H9 (cell line): ENCODE measurements at regions not wholly inside any gene's neighbourhood (a gene's known extent, or its start where the extent isn't known, plus 50 kb on each side); places are given as distances from the start of the nearest gene placed in this dataset.

Source experiments
- DNase-seq: peaks from one replicate; pipeline ENCODE4 v3.0.0-alpha.2; 2017
- H2AFZ ChIP-seq: one replicate; pipeline ENCODE4 v1.6.1; 2013; ENCODE audit warnings: mild to moderate bottlenecking, low read length, control low read depth, moderate library complexity
- H2AK5ac ChIP-seq: 2 replicates; pipeline ENCODE4 v1.6.1; 2013; ENCODE audit warnings: low read length, control low read depth, mixed read lengths; ENCODE audit not compliant: insufficient read length
- H2BK120ac ChIP-seq: one replicate; pipeline ENCODE4 v1.6.1; 2013; ENCODE audit warnings: low read depth, mild to moderate bottlenecking, low read length, control low read depth, inconsistent platforms; ENCODE audit not compliant: poor library complexity, severe bottlenecking
- H2BK12ac ChIP-seq: 2 replicates; pipeline ENCODE4 v1.6.1; 2013; ENCODE audit warnings: low read length, control low read depth, mixed read lengths, low read depth; ENCODE audit not compliant: insufficient read length
- H2BK15ac ChIP-seq: 2 replicates; pipeline ENCODE4 v1.6.1; 2013; ENCODE audit warnings: low read depth, low read length, control low read depth
- H2BK20ac ChIP-seq: one replicate; pipeline ENCODE4 v1.6.1; 2013; ENCODE audit warnings: low read depth, mild to moderate bottlenecking, low read length, control low read depth, inconsistent platforms; ENCODE audit not compliant: poor library complexity, severe bottlenecking
- H2BK5ac ChIP-seq: 2 replicates; pipeline ENCODE4 v1.6.1; 2013; ENCODE audit warnings: low read length, control low read depth, mixed read lengths; ENCODE audit not compliant: insufficient read length
- H3K14ac ChIP-seq: 2 replicates; pipeline ENCODE4 v1.6.1; 2013; ENCODE audit warnings: low read length, control low read depth; ENCODE audit not compliant: insufficient read depth
- H3K18ac ChIP-seq: 2 replicates; pipeline ENCODE4 v1.6.1; 2013; ENCODE audit warnings: low read depth, mild to moderate bottlenecking, mixed read lengths, low read length, control low read depth; ENCODE audit not compliant: insufficient read length
- H3K23ac ChIP-seq: 2 replicates; pipeline ENCODE4 v1.6.1; 2013; ENCODE audit warnings: low read length, control low read depth, mixed read lengths, low read depth; ENCODE audit not compliant: insufficient read length
- H3K23me2 ChIP-seq: 2 replicates; pipeline ENCODE4 v1.6.1; 2013; ENCODE audit warnings: low read depth, mild to moderate bottlenecking, mixed read lengths, low read length, control low read depth; ENCODE audit not compliant: insufficient read length, poor library complexity, severe bottlenecking
- H3K27ac ChIP-seq: 2 replicates; pipeline ENCODE4 v1.5.1; 2013; ENCODE audit warnings: low read length, control low read depth, mixed read lengths, low read depth; ENCODE audit not compliant: insufficient read length
- H3K27me3 ChIP-seq: 2 replicates; pipeline ENCODE4 v1.6.1; 2013; ENCODE audit warnings: low read length, control low read depth, inconsistent platforms; ENCODE audit not compliant: insufficient read depth
- H3K4ac ChIP-seq: 2 replicates; pipeline ENCODE4 v1.6.1; 2013; ENCODE audit warnings: low read depth, mild to moderate bottlenecking, control low read depth, inconsistent platforms, low read length, moderate library complexity
- H3K4me1 ChIP-seq: 2 replicates; pipeline ENCODE4 v1.6.1; 2013; ENCODE audit warnings: low read length, control low read depth, inconsistent platforms; ENCODE audit not compliant: insufficient read depth
- H3K4me2 ChIP-seq: 2 replicates; pipeline ENCODE4 v1.6.1; 2013; ENCODE audit warnings: low read length, control low read depth, mixed read lengths; ENCODE audit not compliant: insufficient read length, insufficient read depth
- H3K56ac ChIP-seq: 2 replicates; pipeline ENCODE4 v1.6.1; 2013; ENCODE audit warnings: low read depth, mild to moderate bottlenecking, mixed read lengths, low read length, control low read depth; ENCODE audit not compliant: insufficient read length
- H3K79me1 ChIP-seq: 2 replicates; pipeline ENCODE4 v1.6.1; 2013; ENCODE audit warnings: low read depth, mild to moderate bottlenecking, moderate library complexity, low read length, control low read depth, inconsistent platforms; ENCODE audit not compliant: insufficient read depth, poor library complexity, severe bottlenecking
- H3K79me2 ChIP-seq: 2 replicates; pipeline ENCODE4 v1.6.1; 2013; ENCODE audit warnings: low read length, control low read depth, inconsistent platforms; ENCODE audit not compliant: insufficient read depth
- H3K9ac ChIP-seq: 2 replicates; pipeline ENCODE4 v1.6.1; 2013; ENCODE audit warnings: low read length, control low read depth, mixed read lengths; ENCODE audit not compliant: insufficient read length; ENCODE audit errors: extremely low read depth
- H3K9me3 ChIP-seq: one replicate; pipeline ENCODE4 v1.6.1; 2013; ENCODE audit warnings: low read depth, low read length, inconsistent platforms; ENCODE audit not compliant: control insufficient read depth
- H3T11ph ChIP-seq: one replicate; pipeline ENCODE4 v1.6.1; 2013; ENCODE audit warnings: mild to moderate bottlenecking, low read length, control low read depth, inconsistent platforms
- H4K20me1 ChIP-seq: one replicate; pipeline ENCODE4 v1.6.1; 2013; ENCODE audit not compliant: control insufficient read depth, insufficient read length, insufficient read depth
- H4K5ac ChIP-seq: 2 replicates; pipeline ENCODE4 v1.6.1; 2013; ENCODE audit warnings: low read depth, mild to moderate bottlenecking, mixed read lengths, low read length, control low read depth; ENCODE audit not compliant: insufficient read length
- H4K8ac ChIP-seq: replicated peaks from 2 replicates; pipeline ENCODE4 v1.6.1; 2013; ENCODE audit warnings: low read length, control low read depth, mixed read lengths, low read depth; ENCODE audit not compliant: insufficient read length
- H4K91ac ChIP-seq: 2 replicates; pipeline ENCODE4 v1.6.1; 2013; ENCODE audit warnings: low read depth, mild to moderate bottlenecking, moderate library complexity, mixed read lengths, low read length, control low read depth; ENCODE audit not compliant: insufficient read length
- H3K27ac Mint-ChIP-seq, 3 experiments: 2 replicates in 2 of 3; 3 replicates in 1 of 3; pipeline ENCODE4 v1.8.0; 2020 to 2021; ENCODE audit warnings: mixed read lengths in 3 of 3, mild to moderate bottlenecking in 1 of 3, moderate library complexity in 1 of 3
- H3K27me3 Mint-ChIP-seq: 2 replicates; pipeline ENCODE4 v1.8.0; 2021; ENCODE audit warnings: low read depth, mild to moderate bottlenecking, moderate library complexity, mixed read lengths
- H3K36me3 Mint-ChIP-seq, 3 experiments: 2 replicates in 2 of 3; 3 replicates in 1 of 3; pipeline ENCODE4 v1.8.0; 2020 to 2021; ENCODE audit warnings: low read depth in 3 of 3, mixed read lengths in 3 of 3; ENCODE audit not compliant: insufficient read depth in 1 of 3
- H3K4me1 Mint-ChIP-seq, 2 experiments: 2 replicates each; pipeline ENCODE4 v1.8.0; 2020; ENCODE audit warnings: mixed read lengths in 2 of 2
- H3K4me3 Mint-ChIP-seq, 2 experiments: 2 replicates in 1 of 2; 3 replicates in 1 of 2; pipeline ENCODE4 v1.8.0; 2020 to 2021; ENCODE audit warnings: mild to moderate bottlenecking in 2 of 2, mixed read lengths in 2 of 2, moderate library complexity in 1 of 2
- H3K9me3 Mint-ChIP-seq, 2 experiments: 2 replicates in 1 of 2; 3 replicates in 1 of 2; pipeline ENCODE4 v1.8.0; 2020; ENCODE audit warnings: mild to moderate bottlenecking in 2 of 2, mixed read lengths in 2 of 2, moderate library complexity in 1 of 2
- CTCF ChIP-seq: fragments of 200-600 bp; sonication (generic); conservative IDR thresholded peaks from 3 replicates; pipeline ENCODE4 v1.8.0; 2021; ENCODE audit warnings: antibody characterized with exemption, mild to moderate bottlenecking
- WGBS: extraction: QIAGEN DNeasy Blood & Tissue Kit; methylation state at CpG from one replicate; pipeline ENCODE4 v1.1.7; 2013; ENCODE audit warnings: missing lambda C conversion rate, low lambda C conversion rate, mixed read lengths; ENCODE audit not compliant: insufficient read length; ENCODE audit errors: extremely low coverage; 5-methylcytosine and 5-hydroxymethylcytosine counted together

DNA sequence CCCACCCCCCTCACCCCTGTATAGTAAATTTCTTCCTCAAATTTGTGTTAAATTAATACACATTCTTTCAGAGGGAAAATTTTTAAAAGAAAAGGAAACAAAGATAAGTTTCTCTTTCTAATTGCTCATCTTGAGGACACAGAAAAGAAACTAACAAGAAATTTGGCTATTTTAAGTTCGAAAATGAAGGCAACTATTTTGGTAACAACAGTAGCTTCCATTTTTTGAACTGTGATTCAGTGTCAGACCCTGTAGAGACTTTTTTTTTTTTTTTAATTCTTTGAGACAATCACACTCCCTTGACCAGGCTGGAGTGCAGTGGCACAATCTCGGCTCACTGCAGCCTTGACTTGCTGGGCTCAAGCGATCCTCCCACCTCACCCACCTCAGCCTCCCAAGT lies 194.9 kb downstream of the SS18 start:
- H3K18ac ChIP-seq: no peak overlapping the region
- no peak overlapping the region for H3T11ph ChIP-seq
- no peak for DNase-seq
- Mint-ChIP-seq H3K4me3 (no peak overlapping the region), H3K4me1 (peaks cover 0 to 9% of the 10 kb centered on the region in 2 experiments; a peak in 1 of 4 replicates), H3K27ac (no peak overlapping the region), H3K36me3 (peaks cover 0 to 2% (median 0%) of the 10 kb centered on the region in 3 experiments; a peak in 2 of 7 replicates), H3K9me3 (peaks cover 0 to 4% of the 10 kb centered on the region in 2 experiments; a peak in 3 of 5 replicates), H3K27me3 (no peaks in the 10 kb centered on the region; the same call in 1 of the 2 replicates)
- H3K79me2 ChIP-seq: no peaks in the 10 kb centered on the region
- H3K56ac ChIP-seq: no peak overlapping the region
- H2BK120ac ChIP-seq: no peak overlapping the region
- H4K5ac ChIP-seq: no peak overlapping the region
- H3K27me3 ChIP-seq: no peaks in the 10 kb centered on the region
- no peaks in the 10 kb centered on the region for H4K20me1 ChIP-seq
- H2AFZ ChIP-seq: no peak overlapping the region
- no peaks in the 10 kb centered on the region for H3K23me2 ChIP-seq
- WGBS: no CpG with 5 or more reads among the region's 3 CpGs
- H2BK12ac ChIP-seq: no peak overlapping the region
- H2AK5ac ChIP-seq: no peak overlapping the region
- H3K79me1 ChIP-seq: no peaks in the 10 kb centered on the region
- TF ChIP-seq CTCF: no peak
- H3K4ac ChIP-seq: no peak overlapping the region
- no peak overlapping the region for H4K91ac ChIP-seq
- H3K4me1 ChIP-seq: no peaks in the 10 kb centered on the region
- H3K9ac ChIP-seq: no peak overlapping the region
- H3K9me3 ChIP-seq: no peaks in the 10 kb centered on the region
- no peak overlapping the region for H3K4me2 ChIP-seq
- no peak overlapping the region for H2BK20ac ChIP-seq
- H4K8ac ChIP-seq: no peak overlapping the region
- no peak overlapping the region for H3K14ac ChIP-seq
- no peak overlapping the region for H2BK5ac ChIP-seq
- no peak overlapping the region for H3K27ac ChIP-seq
- no peak overlapping the region for H2BK15ac ChIP-seq
- no peak overlapping the region for H3K23ac ChIP-seq
